Ovary (tissue), 3 donors: ENCODE measurements at regions not wholly inside any gene's neighbourhood (a gene's known extent, or its start where the extent isn't known, plus 50 kb on each side); places are given as distances from the start of the nearest gene placed in this dataset.

Experiments
- EP300 ChIP-seq: sonication (generic); formaldehyde crosslinking; IDR thresholded peaks from one replicate; pipeline ENCODE4 v1.6.1; 2017; ENCODE audit warnings: antibody characterized with exemption
- POLR2A ChIP-seq: fragments of 450-650 bp; IDR thresholded peaks from one replicate; pipeline ENCODE4 v1.6.1; 2017; ENCODE audit warnings: antibody characterized with exemption, mild to moderate bottlenecking, moderate library complexity
- TF ChIP-seq, protein P1 (sequence below), 3 donors: fragments of 450-650 bp in 2 of 3; fragments of 200-600 bp in 1 of 3; IDR thresholded peaks; one replicate each; pipeline versions ENCODE4 v1.5.1 to v1.8.0; 2016 to 2022; ENCODE audit warnings: antibody characterized with exemption in 3 of 3, mild to moderate bottlenecking in 1 of 3
- donor health status: DM: no; HTN: no; CAD: no.

DNA sequence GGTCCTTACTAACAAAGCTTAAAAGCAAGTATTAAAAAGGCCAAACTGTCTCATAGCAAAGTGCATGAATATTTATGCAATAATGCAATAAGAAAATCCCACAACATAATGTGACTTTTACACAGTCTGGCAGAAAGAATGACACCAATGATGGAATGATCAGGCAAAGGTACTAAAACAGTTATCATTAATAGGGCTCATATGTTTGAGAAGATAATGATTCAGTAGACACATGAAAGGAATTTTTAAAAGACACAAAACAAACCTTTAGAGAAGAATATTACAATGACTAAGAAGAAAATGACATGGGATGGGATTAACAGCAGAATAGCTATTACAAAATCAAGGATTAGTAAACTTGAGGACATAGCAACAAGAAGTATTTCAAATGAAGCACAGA, 1411.2 kb upstream of the TMEM132C start:
- TF ChIP-seq, protein P1, sequence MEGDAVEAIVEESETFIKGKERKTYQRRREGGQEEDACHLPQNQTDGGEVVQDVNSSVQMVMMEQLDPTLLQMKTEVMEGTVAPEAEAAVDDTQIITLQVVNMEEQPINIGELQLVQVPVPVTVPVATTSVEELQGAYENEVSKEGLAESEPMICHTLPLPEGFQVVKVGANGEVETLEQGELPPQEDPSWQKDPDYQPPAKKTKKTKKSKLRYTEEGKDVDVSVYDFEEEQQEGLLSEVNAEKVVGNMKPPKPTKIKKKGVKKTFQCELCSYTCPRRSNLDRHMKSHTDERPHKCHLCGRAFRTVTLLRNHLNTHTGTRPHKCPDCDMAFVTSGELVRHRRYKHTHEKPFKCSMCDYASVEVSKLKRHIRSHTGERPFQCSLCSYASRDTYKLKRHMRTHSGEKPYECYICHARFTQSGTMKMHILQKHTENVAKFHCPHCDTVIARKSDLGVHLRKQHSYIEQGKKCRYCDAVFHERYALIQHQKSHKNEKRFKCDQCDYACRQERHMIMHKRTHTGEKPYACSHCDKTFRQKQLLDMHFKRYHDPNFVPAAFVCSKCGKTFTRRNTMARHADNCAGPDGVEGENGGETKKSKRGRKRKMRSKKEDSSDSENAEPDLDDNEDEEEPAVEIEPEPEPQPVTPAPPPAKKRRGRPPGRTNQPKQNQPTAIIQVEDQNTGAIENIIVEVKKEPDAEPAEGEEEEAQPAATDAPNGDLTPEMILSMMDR (IDR thresholded peaks at IDR 0.05): no peak
- TF ChIP-seq EP300: no peak
- TF ChIP-seq POLR2A: no peak
